HepG2 (cell line): ENCODE measurements at regions not wholly inside any gene's neighbourhood (a gene's known extent, or its start where the extent isn't known, plus 50 kb on each side); places are given as distances from the start of the nearest gene placed in this dataset.

ENCODE experiments used
- ATAC-seq: fragments of 200-7000 bp; cut with Tn5 transposase; 3 replicates; pipeline ENCODE4 v1.9.1; 2020; ENCODE audit warnings: mild to moderate bottlenecking, moderate library complexity
- BruUV-seq: library from RNA; stranded (reverse); fragments of 400-500 nt; replicated peaks from 2 replicates; lab custom pipeline; 2021; lab: Mats Ljungman, UMichigan
- CTCF ChIA-PET: fragments of 300-600 bp; formaldehyde crosslinking; extraction: SDS; loops from one replicate; lab custom pipeline; 2021; ENCODE audit warnings: low total read pairs, inconsistent platforms, low intra/inter-chr PET ratio; lab: Yijun Ruan, JAX
- POLR2A ChIA-PET: fragments of 350-600 bp; sonication (Branson Sonifier 250); formaldehyde crosslinking; loops from one replicate; lab custom pipeline; 2020; ENCODE audit warnings: antibody characterized with exemption, inconsistent platforms; lab: Yijun Ruan, JAX
- DNase-seq: peaks from one replicate; pipeline ENCODE4 v3.0.0-alpha.2; 2015; ENCODE audit warnings: low spot score
- FAIRE-seq: peaks from 3 replicates; lab custom pipeline; 2011; peaks lifted over from hg19 to GRCh38; lab: Jason Lieb, UNC
- H2AFZ ChIP-seq: one replicate; pipeline ENCODE4 v1.6.1; 2011; ENCODE audit warnings: low read length, inconsistent platforms
- H3K27ac ChIP-seq: fragments of 300-600 bp; 3 replicates; pipeline ENCODE4 v1.8.0; 2011; ENCODE audit warnings: mixed run types, mild to moderate bottlenecking, mixed read lengths, low read length, inconsistent platforms; ENCODE audit not compliant: insufficient read depth; ENCODE audit errors: extremely low read length
- H3K27me3 ChIP-seq, 2 experiments: fragments of 200-600 bp in 1 of 2; 2 replicates in 1 of 2; 3 replicates in 1 of 2; pipeline versions ENCODE4 v1.6.0 to v1.8.0; 2011; ENCODE audit warnings: low read length in 2 of 2, mild to moderate bottlenecking in 2 of 2, moderate library complexity in 2 of 2, inconsistent platforms in 1 of 2; ENCODE audit not compliant: insufficient read depth in 2 of 2, control insufficient read depth in 1 of 2
- H3K36me3 ChIP-seq, 2 experiments: fragments of 200-600 bp in 1 of 2; replicated peaks in 1 of 2; 2 replicates in 1 of 2; 3 replicates in 1 of 2; pipeline versions ENCODE4 v1.5.1 to v1.8.0; 2011; ENCODE audit warnings: low read length in 2 of 2, inconsistent platforms in 1 of 2; ENCODE audit not compliant: insufficient read depth in 2 of 2, control insufficient read depth in 1 of 2
- H3K4me1 ChIP-seq: 2 replicates; pipeline ENCODE4 v1.5.1; 2012; ENCODE audit warnings: low read length, inconsistent platforms; ENCODE audit not compliant: insufficient read depth
- H3K4me2 ChIP-seq: 2 replicates; pipeline ENCODE4 v1.6.0; 2011; ENCODE audit warnings: low read depth, low read length, inconsistent platforms
- H3K4me3 ChIP-seq, 3 experiments: fragments of 200-600 bp in 1 of 3; sonication (generic), shearing (Covaris generic) in 1 of 3; replicated peaks in 1 of 3; 2 replicates each; pipeline ENCODE4 v1.5.1; 2011 to 2016; ENCODE audit warnings: low read length in 3 of 3, inconsistent platforms in 2 of 3, low read depth in 2 of 3, mild to moderate bottlenecking in 2 of 3, control low read depth in 1 of 3, mixed read lengths in 1 of 3; ENCODE audit not compliant: insufficient read depth in 1 of 3
- H3K79me2 ChIP-seq: one replicate; pipeline ENCODE4 v1.6.1; 2011; ENCODE audit warnings: low read length, inconsistent platforms; ENCODE audit not compliant: insufficient read depth
- H3K9ac ChIP-seq: 2 replicates; pipeline ENCODE4 v1.6.0; 2011; ENCODE audit warnings: mild to moderate bottlenecking, low read depth, low read length, inconsistent platforms; ENCODE audit not compliant: insufficient read depth
- H3K9me3 ChIP-seq: 2 replicates; pipeline ENCODE4 v1.5.1; 2012; ENCODE audit warnings: mild to moderate bottlenecking, low read length
- H4K20me1 ChIP-seq: 2 replicates; pipeline ENCODE4 v1.6.0; 2011; ENCODE audit warnings: inconsistent platforms, mild to moderate bottlenecking, low read length, moderate library complexity; ENCODE audit not compliant: insufficient read depth
- ETV5 ChIP-seq: IDR thresholded peaks from 2 replicates; pipeline ENCODE4 v1.6.1; 2018; ENCODE audit warnings: missing biosample characterization, missing genetic modification reagents, inconsistent platforms, borderline replicate concordance
- HDAC1 ChIP-seq: sonication (generic); formaldehyde crosslinking; IDR thresholded peaks from 2 replicates; pipeline ENCODE4 v1.5.1; 2020; ENCODE audit warnings: mild to moderate bottlenecking, missing genetic modification reagents
- HMGXB4 ChIP-seq, 2 experiments: sonication (generic) in 1 of 2; formaldehyde crosslinking in 1 of 2; IDR thresholded peaks; 2 replicates each; pipeline versions ENCODE4 v1.4.0 to v1.6.1; 2018 to 2020; ENCODE audit warnings: missing genetic modification reagents in 2 of 2, borderline replicate concordance in 1 of 2, low read depth in 1 of 2, mild to moderate bottlenecking in 1 of 2, missing biosample characterization in 1 of 2
- MAZ ChIP-seq, 2 experiments: sonication (generic) in 1 of 2; formaldehyde crosslinking in 1 of 2; IDR thresholded peaks; 2 replicates each; pipeline versions ENCODE4 v1.5.0 to v1.6.1; 2012 to 2020; ENCODE audit warnings: low read depth in 2 of 2, mild to moderate bottlenecking in 2 of 2, borderline replicate concordance in 1 of 2, improper control_type of control experiment in 1 of 2, low read length in 1 of 2, missing genetic modification reagents in 1 of 2, moderate library complexity in 1 of 2
- MXD1 ChIP-seq: sonication (generic); formaldehyde crosslinking; IDR thresholded peaks from 2 replicates; pipeline ENCODE4 v1.4.0; 2020; ENCODE audit warnings: mild to moderate bottlenecking, missing genetic modification reagents
- PBX3 ChIP-seq: sonication (generic); formaldehyde crosslinking; IDR thresholded peaks from 2 replicates; pipeline ENCODE4 v1.8.1; 2023; ENCODE audit warnings: missing genetic modification reagents, inconsistent platforms, borderline replicate concordance
- RARA ChIP-seq: IDR thresholded peaks from 2 replicates; pipeline ENCODE4 v1.6.1; 2016; ENCODE audit warnings: missing genetic modification reagents, missing compliant biosample characterization
- YEATS2 ChIP-seq: sonication (generic); formaldehyde crosslinking; IDR thresholded peaks from 2 replicates; pipeline ENCODE4 v1.4.0; 2020; ENCODE audit warnings: missing genetic modification reagents, borderline replicate concordance
- ZBTB38 ChIP-seq: sonication (generic); formaldehyde crosslinking; IDR thresholded peaks from 2 replicates; pipeline ENCODE4 v1.5.1; 2020; ENCODE audit warnings: mild to moderate bottlenecking, missing genetic modification reagents
- ZMAT5 ChIP-seq: sonication (generic); formaldehyde crosslinking; IDR thresholded peaks from 2 replicates; pipeline ENCODE4 v1.5.0; 2020; ENCODE audit warnings: mild to moderate bottlenecking, low read depth, missing genetic modification reagents, borderline replicate concordance
- ZNF430 ChIP-seq: sonication (generic); formaldehyde crosslinking; IDR thresholded peaks from 2 replicates; pipeline ENCODE4 v1.9.0; 2021; ENCODE audit warnings: mild to moderate bottlenecking, missing genetic modification reagents
- WGBS: methylation state at CpG from one replicate; pipeline ENCODE4 v1.1.6; 2017; ENCODE audit warnings: low lambda C conversion rate; 5-methylcytosine and 5-hydroxymethylcytosine counted together
- in situ Hi-C: cut with HindIII; loops from 2 replicates; pipeline ENCODE4 v1.10.0; 2017; ENCODE audit warnings: low pct_unique_long_range_greater_than_20kb; ENCODE audit not compliant: extremely low pct_ligation_motif_present
- intact Hi-C: fragments of 100-400 bp; cut with micrococcal nuclease; formaldehyde crosslinking; loops from one replicate; pipeline ENCODE4 v1.10.0; 2022; ENCODE audit not compliant: unreplicated experiment

- H3K36me3 ChIP-seq, result no peaks in the 10 kb centered on the region
- no peaks in the 10 kb centered on the region for H4K20me1 ChIP-seq
- intact Hi-C loops (no loop called here), in situ Hi-C loops (no loop called here)
- H3K4me3 ChIP-seq, result no peak overlapping the region
- POLR2A ChIA-PET, result no interaction called here
- no peak overlapping the region for H3K27ac ChIP-seq
- DNase-seq, result no peak
- peaks cover 45% of the 10 kb centered on the region for H3K9me3 ChIP-seq
- BruUV-seq, result no TSS peak
- no peak for FAIRE-seq
- H3K79me2 ChIP-seq, result no peaks in the 10 kb centered on the region
- H3K27me3 ChIP-seq, result no peaks in the 10 kb centered on the region
- no peak for ATAC-seq
- TF ChIP-seq RARA, result no peak
- no peak for TF ChIP-seq ZNF430 (CRISPR knock-in tag)
- no peak for TF ChIP-seq HMGXB4 (CRISPR knock-in tag; IDR thresholded peaks at IDR 0.05; ENCODE audit: borderline replicate concordance in 1 of 2, low read depth in 1 of 2)
- no peak for TF ChIP-seq YEATS2
- no peak for TF ChIP-seq ETV5 (CRISPR knock-in tag)
- no peak for TF ChIP-seq PBX3 (CRISPR knock-in tag)
- no peak for TF ChIP-seq MXD1 (CRISPR knock-in tag)
- no peak for TF ChIP-seq ZBTB38 (CRISPR knock-in tag)
- TF ChIP-seq MAZ (IDR thresholded peaks at IDR 0.05; ENCODE audit: borderline replicate concordance, low read depth, low read length), result no peak
- TF ChIP-seq MAZ (CRISPR knock-in tag; IDR thresholded peaks at IDR 0.05; ENCODE audit: low read depth), result no peak
- TF ChIP-seq HDAC1 (CRISPR knock-in tag), result no peak
- no peak for TF ChIP-seq ZMAT5 (CRISPR knock-in tag)
- H3K4me2 ChIP-seq, result no peak overlapping the region
- 25% methylated on average over 4 of the region's 4 CpGs for WGBS
- H3K9ac ChIP-seq, result no peak overlapping the region
- CTCF ChIA-PET, result no interaction called here
- no peaks in the 10 kb centered on the region for H3K4me1 ChIP-seq
- no peak overlapping the region for H2AFZ ChIP-seq
Observed at GRCh38 chr19:30775956-30776355, 403.8 kb downstream of the ZNF536 start.
